Left lung (tissue), 4 donors: ENCODE measurements at regions not wholly inside any gene's neighbourhood (a gene's known extent, or its start where the extent isn't known, plus 50 kb on each side); places are given as distances from the start of the nearest gene placed in this dataset.

Source experiments
- ATAC-seq: fragments of 200-7000 bp; cut with Tn5 transposase; one replicate; pipeline ENCODE4 v1.9.1; 2020; ENCODE audit warnings: moderate library complexity
- DNase-seq, 4 donors: peaks; one replicate each; pipeline ENCODE4 v3.0.0-alpha.2; 2013 to 2020
- H3K27ac ChIP-seq, 2 donors: fragments of 200-600 bp; sonication (generic) in 1 of 2; one replicate each; pipeline versions ENCODE4 v1.5.0 to v1.8.0; 2020 to 2021
- H3K27me3 ChIP-seq, 2 donors: fragments of 200-600 bp; sonication (generic) in 1 of 2; one replicate each; pipeline versions ENCODE4 v1.5.0 to v1.8.0; 2020 to 2021
- H3K36me3 ChIP-seq, 2 donors: fragments of 200-600 bp; sonication (generic) in 1 of 2; one replicate each; pipeline versions ENCODE4 v1.5.0 to v1.8.0; 2020 to 2021
- H3K4me1 ChIP-seq, 2 donors: fragments of 200-600 bp; one replicate each; pipeline ENCODE4 v1.8.0; 2021
- H3K4me3 ChIP-seq, 2 donors: fragments of 200-600 bp; sonication (generic) in 1 of 2; one replicate each; pipeline versions ENCODE4 v1.5.0 to v1.8.0; 2020 to 2021; ENCODE audit warnings: mild to moderate bottlenecking in 1 of 2
- H3K9me3 ChIP-seq, 2 donors: fragments of 200-600 bp; sonication (generic) in 1 of 2; one replicate each; pipeline versions ENCODE4 v1.5.0 to v1.8.0; 2020 to 2021
- CTCF ChIP-seq, 2 donors: fragments of 200-600 bp; sonication (generic) in 1 of 2; IDR thresholded peaks; one replicate each; pipeline versions ENCODE4 v1.5.0 to v1.8.0; 2021; ENCODE audit warnings: antibody characterized with exemption in 2 of 2
- intact Hi-C, 2 donors: fragments of 100-400 bp; cut with DNase I; formaldehyde crosslinking; loops; one replicate each; pipeline versions ENCODE4 v1.11.2 to v1.14.2; 2022
- donor health status: DM: no; HTN: yes; CAD: no.
- donor health status: DM: no; HTN: no; CAD: no.

- no peaks in the 10 kb centered on the region for H3K36me3 ChIP-seq
- H3K4me3 ChIP-seq = no peak overlapping the region
- TF ChIP-seq CTCF (IDR thresholded peaks at IDR 0.05) = no peak
- H3K9me3 ChIP-seq = no peaks in the 10 kb centered on the region
- intact Hi-C loops = no loop called here
- peaks cover 0 to 74% of the 10 kb centered on the region in 2 donors for H3K27me3 ChIP-seq
- no peaks in the 10 kb centered on the region for H3K4me1 ChIP-seq
- ATAC-seq (no peak), DNase-seq (no peak)
- H3K27ac ChIP-seq = no peak overlapping the region
Observed at GRCh38 chr1:17949511-17949910, 158.1 kb upstream of the IGSF21 start.

DNA sequence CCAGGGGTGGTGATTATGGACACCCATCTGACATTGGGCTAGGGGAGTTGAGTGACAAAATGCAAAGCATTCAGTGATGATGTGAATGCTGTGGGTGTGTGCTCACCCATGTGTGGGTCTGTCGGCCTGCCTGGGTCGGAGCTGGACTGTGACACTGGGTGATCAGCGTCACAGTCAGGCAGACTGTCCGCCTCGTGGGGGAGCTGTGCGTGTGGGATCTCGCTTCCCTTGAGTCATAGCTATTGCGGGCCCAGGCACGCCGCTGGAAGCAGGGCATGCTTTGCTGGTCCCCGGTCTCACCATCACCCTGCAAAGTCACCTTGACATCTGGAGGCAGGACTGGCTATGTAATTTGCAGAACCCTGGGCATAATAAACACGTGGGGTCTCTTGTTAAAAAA is 156.9 kb upstream of the IGSF21 start:
- H3K27me3 ChIP-seq = peaks cover 0 to 78% of the 10 kb centered on the region in 2 donors
- no peaks in the 10 kb centered on the region for H3K9me3 ChIP-seq
- no peak for TF ChIP-seq CTCF (IDR thresholded peaks at IDR 0.05)

DNA sequence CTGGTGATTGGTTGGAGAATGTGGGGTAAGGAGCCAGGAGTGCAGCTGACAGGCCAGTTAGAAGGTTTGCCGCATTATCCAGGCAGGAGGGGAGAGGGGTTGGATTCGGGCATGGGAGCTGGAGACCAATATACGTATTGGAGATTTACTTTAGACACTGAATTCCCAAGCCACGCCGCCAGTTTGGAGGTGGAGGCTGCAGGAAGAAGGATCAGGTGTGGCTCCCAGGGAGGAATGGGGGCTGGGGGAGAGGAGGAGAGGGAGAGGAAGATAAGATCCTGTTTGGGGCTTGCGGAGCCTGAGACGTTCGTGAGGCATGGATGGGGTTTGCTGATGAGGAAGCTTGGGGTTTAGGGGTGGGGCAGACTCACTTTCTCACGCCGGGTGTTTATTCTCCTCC is 155.1 kb upstream of the IGSF21 start:
- no peaks in the 10 kb centered on the region for H3K4me1 ChIP-seq
- H3K27ac ChIP-seq = no peak overlapping the region
- H3K4me3 ChIP-seq = no peak overlapping the region
- H3K9me3 ChIP-seq = no peaks in the 10 kb centered on the region
- no peak for ATAC-seq
- intact Hi-C loops = no loop called here
- H3K27me3 ChIP-seq = peaks cover 0 to 81% of the 10 kb centered on the region in 2 donors
- H3K36me3 ChIP-seq = no peaks in the 10 kb centered on the region
- TF ChIP-seq CTCF (IDR thresholded peaks at IDR 0.05) = no peak
- no peak for DNase-seq

More for the DNA sequence above, 156.9 kb upstream of the IGSF21 start:
- no peak for ATAC-seq
- H3K27ac ChIP-seq = no peak overlapping the region
- H3K4me1 ChIP-seq = no peaks in the 10 kb centered on the region
- H3K36me3 ChIP-seq = no peaks in the 10 kb centered on the region
- intact Hi-C loops = no loop called here
- no peak for DNase-seq
- no peak overlapping the region for H3K4me3 ChIP-seq

GRCh38 chr1:17953921-17954320 is 153.7 kb upstream of the IGSF21 start:
- Histone ChIP-seq H3K36me3 (no peaks in the 10 kb centered on the region), H3K4me3 (no peak overlapping the region), H3K4me1 (no peaks in the 10 kb centered on the region), H3K27me3 (peaks cover 0 to 67% of the 10 kb centered on the region in 2 donors), H3K27ac (no peak overlapping the region), H3K9me3 (no peaks in the 10 kb centered on the region)
- no peak for ATAC-seq
- DNase-seq = no peak
- intact Hi-C loops = no loop called here
- no peak for TF ChIP-seq CTCF (IDR thresholded peaks at IDR 0.05)

DNA sequence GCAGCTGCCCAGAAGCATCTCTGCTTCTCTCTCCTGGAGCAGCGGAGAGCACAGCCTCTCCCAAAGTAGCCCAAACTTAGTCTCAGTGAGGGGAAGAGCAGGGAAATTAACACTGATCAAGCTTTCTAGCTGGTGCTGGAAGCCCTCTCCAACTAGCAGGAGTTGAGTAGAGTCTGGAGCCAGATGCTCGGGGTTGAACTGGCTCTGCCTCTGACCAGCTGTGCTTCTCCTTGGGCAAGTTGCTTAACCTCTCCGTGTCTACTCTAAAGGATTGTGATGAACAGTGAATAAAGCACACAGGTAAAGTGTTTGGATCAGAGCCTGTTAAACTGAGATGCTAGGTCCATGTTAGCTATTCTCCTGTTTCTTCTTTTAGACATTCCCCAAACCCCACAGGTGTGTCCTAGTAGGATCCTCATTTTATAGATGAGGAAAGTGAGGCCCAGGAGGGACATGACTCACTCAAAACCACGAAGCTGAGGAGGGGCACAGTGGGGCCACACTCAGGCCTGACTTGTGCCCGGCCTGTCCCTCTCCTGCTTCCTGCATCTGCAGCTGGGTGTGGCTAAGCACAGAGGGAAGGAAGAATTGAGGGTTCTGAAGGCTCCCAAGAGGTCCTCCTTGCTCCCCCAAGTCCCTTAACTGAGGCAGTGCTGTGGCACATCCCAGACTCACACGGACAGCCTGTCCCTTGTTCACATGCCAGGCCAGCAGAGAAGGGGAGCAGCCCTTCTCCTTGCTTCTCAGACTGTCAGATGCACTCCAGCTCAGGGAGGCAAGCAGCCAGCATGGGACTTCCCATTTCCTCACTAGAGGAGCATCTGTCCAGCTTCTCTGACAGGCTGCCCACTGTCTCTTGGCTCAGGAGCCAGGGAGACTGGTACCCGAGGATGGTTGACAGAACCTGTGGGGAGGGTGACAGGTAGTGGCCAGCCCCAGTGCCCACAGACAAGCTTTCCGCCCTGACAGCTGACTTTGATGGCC is 152.0 kb upstream of the IGSF21 start:
- no peak for DNase-seq
- no peak overlapping the region for H3K4me3 ChIP-seq
- peaks cover 0 to 55% of the 10 kb centered on the region in 2 donors for H3K27me3 ChIP-seq
- intact Hi-C loops = no loop called here
- ATAC-seq = no peak
- TF ChIP-seq CTCF (IDR thresholded peaks at IDR 0.05) = no peak
- H3K27ac ChIP-seq = no peak overlapping the region
- H3K9me3 ChIP-seq = no peaks in the 10 kb centered on the region
- H3K36me3 ChIP-seq = no peaks in the 10 kb centered on the region
- no peaks in the 10 kb centered on the region for H3K4me1 ChIP-seq
